Neural progenitor cell (in vitro differentiated cells): ENCODE measurements at regions not wholly inside any gene's neighbourhood (a gene's known extent, or its start where the extent isn't known, plus 50 kb on each side); places are given as distances from the start of the nearest gene placed in this dataset.

Experiments used
- EZH2 ChIP-seq: fragments of 200-600 bp; sonication (generic); IDR thresholded peaks from 2 replicates; pipeline ENCODE4 v1.6.1; 2017; ENCODE audit warnings: antibody characterized with exemption, mild to moderate bottlenecking, moderate library complexity
- TF ChIP-seq, protein P1 (sequence below): fragments of 200-600 bp; sonication (generic); IDR thresholded peaks from 2 replicates; pipeline ENCODE4 v1.5.1; 2017; ENCODE audit warnings: antibody characterized with exemption, mild to moderate bottlenecking

DNA sequence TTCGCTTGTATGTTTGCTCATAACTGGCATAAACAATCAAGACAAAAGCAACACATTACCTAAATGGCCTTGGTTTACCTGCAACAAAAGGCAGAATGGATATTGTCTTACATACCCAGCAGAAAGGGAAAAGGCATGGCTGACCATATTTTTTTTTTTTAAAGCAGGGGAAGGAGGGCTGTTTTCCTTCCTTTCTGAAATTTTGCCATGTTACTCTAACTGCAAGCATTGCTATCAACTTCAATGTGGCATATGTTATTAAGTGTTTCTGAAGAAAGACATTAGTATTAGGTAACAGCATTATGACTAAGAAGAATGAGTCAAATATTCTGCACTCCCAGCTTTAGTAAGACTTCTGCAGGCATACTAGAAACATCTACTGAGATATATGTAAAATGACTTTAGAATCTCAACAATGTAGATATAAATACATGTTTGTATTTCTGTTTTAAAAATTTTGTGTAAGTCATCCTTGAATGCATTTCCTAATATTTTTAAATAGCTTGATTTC lies 512.6 kb upstream of the FAM241A start:
- TF ChIP-seq, protein P1, sequence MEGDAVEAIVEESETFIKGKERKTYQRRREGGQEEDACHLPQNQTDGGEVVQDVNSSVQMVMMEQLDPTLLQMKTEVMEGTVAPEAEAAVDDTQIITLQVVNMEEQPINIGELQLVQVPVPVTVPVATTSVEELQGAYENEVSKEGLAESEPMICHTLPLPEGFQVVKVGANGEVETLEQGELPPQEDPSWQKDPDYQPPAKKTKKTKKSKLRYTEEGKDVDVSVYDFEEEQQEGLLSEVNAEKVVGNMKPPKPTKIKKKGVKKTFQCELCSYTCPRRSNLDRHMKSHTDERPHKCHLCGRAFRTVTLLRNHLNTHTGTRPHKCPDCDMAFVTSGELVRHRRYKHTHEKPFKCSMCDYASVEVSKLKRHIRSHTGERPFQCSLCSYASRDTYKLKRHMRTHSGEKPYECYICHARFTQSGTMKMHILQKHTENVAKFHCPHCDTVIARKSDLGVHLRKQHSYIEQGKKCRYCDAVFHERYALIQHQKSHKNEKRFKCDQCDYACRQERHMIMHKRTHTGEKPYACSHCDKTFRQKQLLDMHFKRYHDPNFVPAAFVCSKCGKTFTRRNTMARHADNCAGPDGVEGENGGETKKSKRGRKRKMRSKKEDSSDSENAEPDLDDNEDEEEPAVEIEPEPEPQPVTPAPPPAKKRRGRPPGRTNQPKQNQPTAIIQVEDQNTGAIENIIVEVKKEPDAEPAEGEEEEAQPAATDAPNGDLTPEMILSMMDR, result no peak
- no peak for TF ChIP-seq EZH2
